ENCODE measurements at regions not wholly inside any gene's neighbourhood (a gene's known extent, or its start where the extent isn't known, plus 50 kb on each side); places are given as distances from the start of the nearest gene placed in this dataset.
"Not testable (repeated sequence)": the region's sequence is repeated elsewhere in the genome, so short reads cannot be mapped to it uniquely, and the experiment has no call there.

- WGBS, 2 donors (ENCODE audit: low coverage in 1 of 2): 76 to 81% methylated on average over 7 of the region's 7 CpGs
- Histone ChIP-seq H3K27ac (no peak overlapping the region), H3K4me1 (peaks cover 0 to 11% (median 0%) of the 10 kb centered on the region in 3 donors), H3K9me3 (no peaks in the 10 kb centered on the region), H3K27me3 (peaks cover 5% of the 10 kb centered on the region), H3K36me3 (no peaks in the 10 kb centered on the region), H3K4me3 (no peak overlapping the region)
- no peak for TF ChIP-seq EP300 (IDR thresholded peaks at IDR 0.05)
- no peak for TF ChIP-seq POLR2A (IDR thresholded peaks at IDR 0.05)
- TF ChIP-seq CTCF (IDR thresholded peaks at IDR 0.05): no peak
- TF ChIP-seq POLR2AphosphoS5 (IDR thresholded peaks at IDR 0.05): no peak
- no peak for ATAC-seq
These were observed 340.9 kb upstream of the SGCG start for GRCh38 chr13:22839603-22840530.

- no peak for TF ChIP-seq POLR2A (IDR thresholded peaks at IDR 0.05)
- TF ChIP-seq POLR2AphosphoS5 (IDR thresholded peaks at IDR 0.05): no peak
- whole genome bisulfite sequencing, 2 donors (ENCODE audit: low coverage in 1 of 2): 49 to 55% methylated on average over 2 of the region's 2 CpGs
These were observed 334.2 kb upstream of the SGCG start for GRCh38 chr13:22846551-22846950.

GRCh38 chr13:22848539-22849052, 332.2 kb upstream of the SGCG start:
- ATAC-seq: no peak

More at GRCh38 chr13:22846551-22846950, 334.2 kb upstream of the SGCG start:
- no peaks in the 10 kb centered on the region for H3K36me3 ChIP-seq
- no peaks in the 10 kb centered on the region for H3K9me3 ChIP-seq
- H3K27me3 ChIP-seq: no peaks in the 10 kb centered on the region
- no peak overlapping the region for H3K27ac ChIP-seq
- H3K4me3 ChIP-seq: no peak overlapping the region
- H3K4me1 ChIP-seq: no peaks in the 10 kb centered on the region
- ATAC-seq: no peak

GRCh38 chr13:22855926-22856325, 324.9 kb upstream of the SGCG start:
- TF ChIP-seq POLR2A (IDR thresholded peaks at IDR 0.05) (no peak), CTCF (IDR thresholded peaks at IDR 0.05) (no peak), POLR2AphosphoS5 (IDR thresholded peaks at IDR 0.05) (no peak), EP300 (IDR thresholded peaks at IDR 0.05) (no peak)
- H3K9me3 ChIP-seq: peaks cover 0 to 6% (median 0%) of the 10 kb centered on the region in 3 donors
- no peaks in the 10 kb centered on the region for H3K27me3 ChIP-seq
- no peaks in the 10 kb centered on the region for H3K4me1 ChIP-seq
- 67 to 76% methylated on average over 1 to 2 of the region's 2 CpGs for WGBS, 2 donors (ENCODE audit: low coverage in 1 of 2)
- no peaks in the 10 kb centered on the region for H3K36me3 ChIP-seq
- H3K27ac ChIP-seq: no peak overlapping the region
- H3K4me3 ChIP-seq: no peak overlapping the region
- no peak for ATAC-seq

More at GRCh38 chr13:22848539-22849052, 332.2 kb upstream of the SGCG start:
- no peak overlapping the region for H3K4me3 ChIP-seq
- 79 to 96% methylated on average over 10 to 20 of the region's 32 CpGs for WGBS, 2 donors (ENCODE audit: low coverage in 1 of 2)
- no peaks in the 10 kb centered on the region for H3K9me3 ChIP-seq
- no peaks in the 10 kb centered on the region for H3K36me3 ChIP-seq
- H3K4me1 ChIP-seq: no peaks in the 10 kb centered on the region
- no peaks in the 10 kb centered on the region for H3K27me3 ChIP-seq
- H3K27ac ChIP-seq: no peak overlapping the region
- TF ChIP-seq POLR2A (IDR thresholded peaks at IDR 0.05) (no peak), CTCF (IDR thresholded peaks at IDR 0.05) (no peak)

GRCh38 chr13:22858980-22859379, 321.8 kb upstream of the SGCG start:
- not testable (repeated sequence) for H3K36me3 ChIP-seq, H3K27me3 ChIP-seq, H3K27ac ChIP-seq, H3K4me3 ChIP-seq, H3K9me3 ChIP-seq, ATAC-seq, H3K4me1 ChIP-seq
- no CpG with 5 or more reads among the region's 32 CpGs for WGBS, 2 donors (ENCODE audit: low coverage in 1 of 2)

GRCh38 chr13:22859411-22859810, 321.4 kb upstream of the SGCG start:
- WGBS, 2 donors (ENCODE audit: low coverage in 1 of 2): 100% methylated on average over 3 of the region's 21 CpGs; no CpG with 5 or more reads in 1 of the 2 donors
- not testable (repeated sequence) for H3K27me3 ChIP-seq, H3K36me3 ChIP-seq, H3K4me1 ChIP-seq, H3K9me3 ChIP-seq, H3K27ac ChIP-seq, H3K4me3 ChIP-seq, ATAC-seq

All from gastroesophageal sphincter (tissue), 4 donors.